Esophagus muscularis mucosa (tissue), 4 donors: ENCODE measurements at regions not wholly inside any gene's neighbourhood (a gene's known extent, or its start where the extent isn't known, plus 50 kb on each side); places are given as distances from the start of the nearest gene placed in this dataset.

Source experiments
- CTCF ChIP-seq, 3 experiments: fragments of 200-600 bp in 2 of 3; fragments of 450-650 bp in 1 of 3; sonication (generic) in 2 of 3; IDR thresholded peaks; one replicate each; pipeline ENCODE4 v1.5.1; 2017 to 2019; ENCODE audit warnings: antibody characterized with exemption in 3 of 3, mild to moderate bottlenecking in 2 of 3, moderate library complexity in 1 of 3
- EP300 ChIP-seq: sonication (generic); formaldehyde crosslinking; IDR thresholded peaks from one replicate; pipeline ENCODE4 v1.6.1; 2017; ENCODE audit warnings: antibody characterized with exemption
- POLR2A ChIP-seq: fragments of 450-650 bp; IDR thresholded peaks from one replicate; pipeline ENCODE4 v1.6.1; 2017; ENCODE audit warnings: antibody characterized with exemption, moderate library complexity, mild to moderate bottlenecking, low read depth
- POLR2AphosphoS5 ChIP-seq, 2 donors: sonication (generic); formaldehyde crosslinking; IDR thresholded peaks; one replicate each; pipeline ENCODE4 v1.6.1; 2017; ENCODE audit warnings: antibody characterized with exemption in 2 of 2

- TF ChIP-seq CTCF (IDR thresholded peaks at IDR 0.05), result no peak
- TF ChIP-seq POLR2A, result no peak
- TF ChIP-seq POLR2AphosphoS5 (IDR thresholded peaks at IDR 0.05), result no peak
- no peak for TF ChIP-seq EP300
Observed at GRCh38 chr5:165956854-165957253, 2334.6 kb upstream of the WWC1 start.
